MCF 10A (cell line): ENCODE measurements at regions not wholly inside any gene's neighbourhood (a gene's known extent, or its start where the extent isn't known, plus 50 kb on each side); places are given as distances from the start of the nearest gene placed in this dataset.

ENCODE experiments used
- BruUV-seq: library from RNA; stranded (reverse); fragments of 400-500 nt; replicated peaks from 2 replicates; lab custom pipeline; 2021; lab: Mats Ljungman, UMichigan
- CTCF ChIA-PET: fragments of 300-600 bp; sonication (Branson Sonifier 250); formaldehyde crosslinking; extraction: SDS; loops from one replicate; lab custom pipeline; 2021; ENCODE audit warnings: antibody characterized with exemption, inconsistent platforms; lab: Yijun Ruan, JAX
- POLR2A ChIA-PET: fragments of 300-600, 350-650 bp; sonication (Branson Sonifier 250); formaldehyde crosslinking; extraction: SDS; loops from one replicate; lab custom pipeline; 2020; ENCODE audit warnings: antibody characterized with exemption, inconsistent platforms; lab: Yijun Ruan, JAX
- DNase-seq: peaks from one replicate; pipeline ENCODE4 v3.0.0-alpha.2; 2018; ENCODE audit not compliant: unreplicated experiment
- H3K27ac Mint-ChIP-seq: one replicate; pipeline ENCODE4 v1.8.0; 2022; ENCODE audit warnings: mild to moderate bottlenecking, low read depth, mixed read lengths; ENCODE audit not compliant: unreplicated experiment
- H3K27me3 Mint-ChIP-seq: one replicate; pipeline ENCODE4 v1.8.0; 2022; ENCODE audit warnings: mixed read lengths; ENCODE audit not compliant: insufficient read depth, unreplicated experiment
- H3K36me3 Mint-ChIP-seq: one replicate; pipeline ENCODE4 v1.8.0; 2022; ENCODE audit warnings: mild to moderate bottlenecking, moderate library complexity, mixed read lengths; ENCODE audit not compliant: insufficient read depth, unreplicated experiment
- H3K4me1 Mint-ChIP-seq: one replicate; pipeline ENCODE4 v1.8.0; 2022; ENCODE audit warnings: mixed read lengths; ENCODE audit not compliant: insufficient read depth, unreplicated experiment
- H3K4me3 Mint-ChIP-seq: one replicate; pipeline ENCODE4 v1.8.0; 2022; ENCODE audit warnings: mild to moderate bottlenecking, moderate library complexity, mixed read lengths; ENCODE audit not compliant: unreplicated experiment
- H3K9me3 Mint-ChIP-seq: one replicate; pipeline ENCODE4 v1.8.0; 2022; ENCODE audit warnings: mixed read lengths; ENCODE audit not compliant: unreplicated experiment
- intact Hi-C: fragments of 100-400 bp; cut with micrococcal nuclease; formaldehyde crosslinking; loops from 2 replicates; pipeline ENCODE4 v1.14.1; 2022
- TF ChIP-seq, protein P1 (sequence below): fragments of 200-600 bp; IDR thresholded peaks from one replicate; pipeline ENCODE4 v1.8.0; 2022; ENCODE audit warnings: antibody characterized with exemption, mild to moderate bottlenecking; ENCODE audit not compliant: unreplicated experiment

DNA sequence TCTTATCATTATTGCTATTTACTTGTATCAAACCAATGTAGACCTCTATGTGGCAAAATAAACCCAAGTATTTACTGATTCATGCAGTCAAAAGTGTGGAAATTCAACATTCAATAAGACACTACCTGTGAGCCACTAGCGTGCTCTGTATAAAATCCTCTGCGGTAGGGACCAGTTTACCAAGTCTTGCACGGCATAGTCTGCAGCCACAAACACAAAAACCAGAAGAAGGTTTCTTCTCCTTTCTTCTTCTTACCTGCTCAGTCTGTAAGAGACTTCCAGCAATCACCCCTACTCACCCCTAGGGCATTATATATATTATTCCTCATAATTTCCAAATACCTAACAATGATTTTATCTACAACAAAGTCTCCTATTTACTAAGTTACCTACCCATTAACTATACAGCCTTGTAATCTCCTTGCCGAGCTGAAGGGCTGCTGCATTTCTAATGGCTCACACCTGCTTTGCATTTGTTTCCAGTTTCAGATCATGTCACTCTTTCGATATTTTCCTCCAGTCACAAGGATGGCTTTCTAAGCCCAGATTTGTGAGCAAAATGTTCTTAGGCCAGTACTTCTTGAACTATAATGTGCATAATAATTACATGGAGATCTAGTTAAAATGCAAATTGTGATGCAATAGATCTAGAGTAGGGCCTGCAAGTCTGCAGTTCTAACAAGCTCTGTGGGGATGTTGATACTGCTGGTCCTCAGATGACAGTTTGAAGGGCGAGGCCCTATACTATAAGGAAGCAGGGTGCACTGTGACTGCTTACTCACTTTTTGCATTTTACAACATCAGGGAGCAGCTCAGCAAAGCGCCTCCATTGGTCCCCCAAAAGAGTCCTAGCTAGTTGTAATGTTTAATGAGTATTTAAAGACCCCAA, 191.9 kb upstream of the DDI1 start:
- H3K4me1 Mint-ChIP-seq = no peaks in the 10 kb centered on the region
- H3K36me3 Mint-ChIP-seq = no peaks in the 10 kb centered on the region
- H3K27me3 Mint-ChIP-seq = no peaks in the 10 kb centered on the region
- H3K9me3 Mint-ChIP-seq = no peaks in the 10 kb centered on the region
- ChIA-PET CTCF (interaction anchor here (0.9 kb wide), 1 partner anchor 11 kb away, joined by 3 read pairs; no protein-coding TSS in a partner anchor), POLR2A (no interaction called here)
- H3K4me3 Mint-ChIP-seq = no peak overlapping the region
- BruUV-seq = no TSS peak
- no peak overlapping the region for H3K27ac Mint-ChIP-seq
- no peak for DNase-seq
- TF ChIP-seq, protein P1, sequence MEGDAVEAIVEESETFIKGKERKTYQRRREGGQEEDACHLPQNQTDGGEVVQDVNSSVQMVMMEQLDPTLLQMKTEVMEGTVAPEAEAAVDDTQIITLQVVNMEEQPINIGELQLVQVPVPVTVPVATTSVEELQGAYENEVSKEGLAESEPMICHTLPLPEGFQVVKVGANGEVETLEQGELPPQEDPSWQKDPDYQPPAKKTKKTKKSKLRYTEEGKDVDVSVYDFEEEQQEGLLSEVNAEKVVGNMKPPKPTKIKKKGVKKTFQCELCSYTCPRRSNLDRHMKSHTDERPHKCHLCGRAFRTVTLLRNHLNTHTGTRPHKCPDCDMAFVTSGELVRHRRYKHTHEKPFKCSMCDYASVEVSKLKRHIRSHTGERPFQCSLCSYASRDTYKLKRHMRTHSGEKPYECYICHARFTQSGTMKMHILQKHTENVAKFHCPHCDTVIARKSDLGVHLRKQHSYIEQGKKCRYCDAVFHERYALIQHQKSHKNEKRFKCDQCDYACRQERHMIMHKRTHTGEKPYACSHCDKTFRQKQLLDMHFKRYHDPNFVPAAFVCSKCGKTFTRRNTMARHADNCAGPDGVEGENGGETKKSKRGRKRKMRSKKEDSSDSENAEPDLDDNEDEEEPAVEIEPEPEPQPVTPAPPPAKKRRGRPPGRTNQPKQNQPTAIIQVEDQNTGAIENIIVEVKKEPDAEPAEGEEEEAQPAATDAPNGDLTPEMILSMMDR = no peak
- intact Hi-C loops = no loop called here

DNA sequence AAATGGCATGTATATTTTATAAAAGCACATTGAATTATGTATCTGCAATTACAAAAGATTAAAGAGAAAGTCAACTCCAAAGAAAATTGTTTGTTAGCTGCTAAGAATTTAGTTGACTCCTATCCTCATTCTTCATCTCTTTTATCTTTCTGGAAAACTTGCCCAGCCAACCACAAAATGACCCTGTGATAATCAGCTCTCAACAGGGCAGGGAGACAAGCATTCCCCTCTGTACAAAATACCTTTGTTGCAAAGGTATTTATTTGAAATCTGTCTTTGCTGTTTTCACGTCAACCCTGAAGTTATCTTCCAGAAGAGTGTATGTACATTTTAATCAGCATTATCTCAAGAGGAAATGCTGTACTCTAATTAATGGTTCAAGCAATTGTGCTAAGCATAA, 191.1 kb upstream of the DDI1 start:
- DNase-seq = no peak
- ChIA-PET CTCF (interaction anchor here (0.9 kb wide), 1 partner anchor 11 kb away, joined by 3 read pairs; no protein-coding TSS in a partner anchor), POLR2A (no interaction called here)
- H3K9me3 Mint-ChIP-seq = no peaks in the 10 kb centered on the region
- no peak overlapping the region for H3K27ac Mint-ChIP-seq
- TF ChIP-seq, protein P1 = no peak
- H3K36me3 Mint-ChIP-seq = no peaks in the 10 kb centered on the region
- no peaks in the 10 kb centered on the region for H3K27me3 Mint-ChIP-seq
- BruUV-seq = no TSS peak
- intact Hi-C loops = no loop called here
- H3K4me1 Mint-ChIP-seq = no peaks in the 10 kb centered on the region
- no peak overlapping the region for H3K4me3 Mint-ChIP-seq

DNA sequence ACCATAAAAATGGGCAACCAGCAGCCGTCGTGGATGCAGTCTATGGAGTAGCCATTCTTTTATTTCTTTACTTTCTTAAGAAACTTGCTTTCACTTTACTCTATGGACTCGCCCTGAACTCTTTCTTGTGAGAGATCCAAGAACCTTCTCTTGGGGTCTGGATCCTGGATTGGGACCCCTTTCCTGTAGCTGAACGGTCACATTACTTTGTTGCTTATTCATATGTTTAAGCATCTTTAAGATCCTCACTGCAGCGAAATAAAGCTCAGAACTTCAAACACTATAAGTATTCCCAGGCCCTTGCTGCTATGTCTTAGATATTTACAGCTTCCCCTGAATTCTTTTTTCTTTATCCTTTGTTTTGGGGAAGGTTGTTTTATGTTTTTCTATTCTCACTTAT, 187.8 kb upstream of the DDI1 start:
- CTCF ChIA-PET = interaction anchor here (0.6 kb wide), 1 partner anchor 777 kb away, joined by 3 read pairs; no protein-coding TSS in a partner anchor
- H3K9me3 Mint-ChIP-seq = no peaks in the 10 kb centered on the region
- TF ChIP-seq, protein P1 = no peak
- no peaks in the 10 kb centered on the region for H3K36me3 Mint-ChIP-seq
- intact Hi-C loops = no loop called here
- H3K4me3 Mint-ChIP-seq = no peak overlapping the region
- POLR2A ChIA-PET = no interaction called here
- DNase-seq = no peak
- no TSS peak for BruUV-seq
- H3K27me3 Mint-ChIP-seq = no peaks in the 10 kb centered on the region
- H3K4me1 Mint-ChIP-seq = no peaks in the 10 kb centered on the region
- no peak overlapping the region for H3K27ac Mint-ChIP-seq

DNA sequence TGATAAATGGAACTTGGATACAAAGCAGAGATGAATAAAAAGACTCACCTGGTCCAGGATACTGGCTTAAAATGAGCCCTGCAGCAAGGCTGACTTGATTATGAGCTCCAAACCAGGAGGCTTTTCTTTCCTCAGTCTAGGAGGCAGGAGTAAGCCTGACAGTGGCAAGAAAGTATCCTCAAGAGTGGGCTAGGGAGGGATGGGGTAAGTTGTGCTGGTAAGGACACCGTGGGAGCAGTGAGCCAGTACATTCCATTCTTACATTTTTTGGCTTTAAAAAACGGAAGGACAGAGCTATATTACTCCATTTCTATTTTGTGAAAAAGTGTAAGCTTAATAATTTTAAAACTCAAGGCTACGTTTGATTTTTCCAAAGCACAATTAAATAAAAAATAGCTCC, 187.1 kb upstream of the DDI1 start:
- no peaks in the 10 kb centered on the region for H3K4me1 Mint-ChIP-seq
- no peaks in the 10 kb centered on the region for H3K36me3 Mint-ChIP-seq
- ChIA-PET CTCF (interaction anchor here (0.6 to 1.2 kb wide), 3 partner anchors 167 to 1509 kb away, joined by 3 to 7 read pairs (median 3); no protein-coding TSS in a partner anchor), POLR2A (interaction anchor here (0.6 kb wide), 1 partner anchor 120 kb away, joined by 3 read pairs; no protein-coding TSS in a partner anchor)
- intact Hi-C loops = no loop called here
- no peak overlapping the region for H3K27ac Mint-ChIP-seq
- TF ChIP-seq, protein P1 = no peak
- DNase-seq = no peak
- H3K27me3 Mint-ChIP-seq = no peaks in the 10 kb centered on the region
- H3K4me3 Mint-ChIP-seq = no peak overlapping the region
- no TSS peak for BruUV-seq
- no peaks in the 10 kb centered on the region for H3K9me3 Mint-ChIP-seq
